NT2/D1 (cell line): ENCODE measurements at regions not wholly inside any gene's neighbourhood (a gene's known extent, or its start where the extent isn't known, plus 50 kb on each side); places are given as distances from the start of the nearest gene placed in this dataset.

Experiments used
- DNase-seq: peaks from one replicate; pipeline ENCODE4 v3.0.0-alpha.2; 2011; ENCODE audit warnings: low read depth, low spot score
- H3K27me3 ChIP-seq: 2 replicates; pipeline ENCODE4 v1.6.0; 2011; ENCODE audit warnings: mild to moderate bottlenecking; ENCODE audit not compliant: insufficient read length, insufficient read depth
- H3K36me3 ChIP-seq: 2 replicates; pipeline ENCODE4 v1.6.1; 2011; ENCODE audit warnings: mild to moderate bottlenecking, low read length, mixed read lengths; ENCODE audit not compliant: insufficient read depth, insufficient read length
- H3K4me1 ChIP-seq: 2 replicates; pipeline ENCODE4 v1.5.1; 2011; ENCODE audit not compliant: insufficient read depth, insufficient read length
- H3K4me3 ChIP-seq: 2 replicates; pipeline ENCODE4 v1.5.1; 2011; ENCODE audit warnings: low read depth; ENCODE audit not compliant: insufficient read length
- H3K9ac ChIP-seq: 2 replicates; pipeline ENCODE4 v1.6.0; 2011; ENCODE audit warnings: low read depth; ENCODE audit not compliant: insufficient read length
- H3K9me3 ChIP-seq: 2 replicates; pipeline ENCODE4 v1.5.1; 2011; ENCODE audit warnings: mild to moderate bottlenecking, low read length; ENCODE audit not compliant: insufficient read depth
- SUZ12 ChIP-seq: IDR thresholded peaks from 2 replicates; pipeline ENCODE4 v1.6.1; 2011; ENCODE audit not compliant: insufficient read length, insufficient read depth; ENCODE audit errors: extremely low read depth
- YY1 ChIP-seq: IDR thresholded peaks from 2 replicates; pipeline ENCODE4 v1.6.1; 2011; ENCODE audit not compliant: insufficient read length, insufficient read depth
- ZNF274 ChIP-seq: IDR thresholded peaks from 2 replicates; pipeline ENCODE4 v1.6.1; 2011; ENCODE audit warnings: mild to moderate bottlenecking, low read depth, low read length

GRCh38 chr6:14487625-14488024 is 370.1 kb downstream of the CD83 start:
- Histone ChIP-seq H3K36me3 (no peaks in the 10 kb centered on the region), H3K9ac (no peak overlapping the region), H3K4me1 (no peaks in the 10 kb centered on the region), H3K27me3 (no peaks in the 10 kb centered on the region), H3K4me3 (no peak overlapping the region), H3K9me3 (peaks cover 22% of the 10 kb centered on the region; the same call in 1 of the 2 replicates)
- TF ChIP-seq YY1 (no peak), SUZ12 (no peak), ZNF274 (no peak)
- no peak for DNase-seq

- no peaks in the 10 kb centered on the region for H3K4me1 ChIP-seq
- H3K9me3 ChIP-seq = peaks cover 22% of the 10 kb centered on the region; the same call in 1 of the 2 replicates
- no peaks in the 10 kb centered on the region for H3K36me3 ChIP-seq
- DNase-seq = no peak
- no peak overlapping the region for H3K4me3 ChIP-seq
- TF ChIP-seq ZNF274 (no peak), SUZ12 (no peak), YY1 (no peak)
- H3K9ac ChIP-seq = no peak overlapping the region
- H3K27me3 ChIP-seq = no peaks in the 10 kb centered on the region
Observed at GRCh38 chr6:14488180-14488579, 370.6 kb downstream of the CD83 start.

- H3K4me3 ChIP-seq = no peak overlapping the region
- no peaks in the 10 kb centered on the region for H3K27me3 ChIP-seq
- H3K4me1 ChIP-seq = no peaks in the 10 kb centered on the region
- no peak overlapping the region for H3K9ac ChIP-seq
- DNase-seq = no peak
- TF ChIP-seq SUZ12 = no peak
- H3K36me3 ChIP-seq = no peaks in the 10 kb centered on the region
- peaks cover 22% of the 10 kb centered on the region; the same call in 1 of the 2 replicates for H3K9me3 ChIP-seq
Observed at GRCh38 chr6:14489445-14489844, 371.9 kb downstream of the CD83 start.

- Histone ChIP-seq H3K4me3 (no peak overlapping the region), H3K4me1 (no peaks in the 10 kb centered on the region), H3K9ac (no peak overlapping the region), H3K9me3 (no peaks in the 10 kb centered on the region), H3K36me3 (no peaks in the 10 kb centered on the region), H3K27me3 (no peaks in the 10 kb centered on the region)
- no peak for DNase-seq
- no peak for TF ChIP-seq YY1
- TF ChIP-seq SUZ12 = no peak
- no peak for TF ChIP-seq ZNF274
Observed at GRCh38 chr6:14498748-14499147, 381.2 kb downstream of the CD83 start.

- H3K9ac ChIP-seq = no peak overlapping the region
- DNase-seq = no peak
- H3K36me3 ChIP-seq = no peaks in the 10 kb centered on the region
- no peaks in the 10 kb centered on the region for H3K4me1 ChIP-seq
- no peaks in the 10 kb centered on the region for H3K9me3 ChIP-seq
- H3K4me3 ChIP-seq = no peak overlapping the region
- TF ChIP-seq ZNF274 = no peak
- no peaks in the 10 kb centered on the region for H3K27me3 ChIP-seq
Observed at GRCh38 chr6:14499309-14499708, 381.7 kb downstream of the CD83 start.

- no peak for DNase-seq
- H3K36me3 ChIP-seq = no peaks in the 10 kb centered on the region
- H3K4me3 ChIP-seq = no peak overlapping the region
- no peak for TF ChIP-seq ZNF274
- no peak for TF ChIP-seq SUZ12
- no peak for TF ChIP-seq YY1
- no peak overlapping the region for H3K9ac ChIP-seq
- no peaks in the 10 kb centered on the region for H3K9me3 ChIP-seq
- H3K27me3 ChIP-seq = no peaks in the 10 kb centered on the region
- H3K4me1 ChIP-seq = no peaks in the 10 kb centered on the region
Observed at GRCh38 chr6:14499841-14500240, 382.3 kb downstream of the CD83 start.

GRCh38 chr6:14500809-14501208 is 383.2 kb downstream of the CD83 start:
- no peaks in the 10 kb centered on the region for H3K4me1 ChIP-seq
- H3K27me3 ChIP-seq = no peaks in the 10 kb centered on the region
- TF ChIP-seq ZNF274 (no peak), SUZ12 (no peak), YY1 (no peak)
- H3K9ac ChIP-seq = no peak overlapping the region
- no peaks in the 10 kb centered on the region for H3K9me3 ChIP-seq
- no peak for DNase-seq
- no peaks in the 10 kb centered on the region for H3K36me3 ChIP-seq
- H3K4me3 ChIP-seq = no peak overlapping the region

- H3K9me3 ChIP-seq = no peaks in the 10 kb centered on the region
- H3K9ac ChIP-seq = no peak overlapping the region
- H3K4me3 ChIP-seq = no peak overlapping the region
- H3K36me3 ChIP-seq = no peaks in the 10 kb centered on the region
- H3K4me1 ChIP-seq = no peaks in the 10 kb centered on the region
- H3K27me3 ChIP-seq = no peaks in the 10 kb centered on the region
- DNase-seq = peak; percentile 5
- TF ChIP-seq ZNF274 = no peak
- no peak for TF ChIP-seq SUZ12
- TF ChIP-seq YY1 = no peak
Observed at GRCh38 chr6:14501240-14501639, 383.7 kb downstream of the CD83 start.
